ENCODE measurements at regions not wholly inside any gene's neighbourhood (a gene's known extent, or its start where the extent isn't known, plus 50 kb on each side); places are given as distances from the start of the nearest gene placed in this dataset.

DNA sequence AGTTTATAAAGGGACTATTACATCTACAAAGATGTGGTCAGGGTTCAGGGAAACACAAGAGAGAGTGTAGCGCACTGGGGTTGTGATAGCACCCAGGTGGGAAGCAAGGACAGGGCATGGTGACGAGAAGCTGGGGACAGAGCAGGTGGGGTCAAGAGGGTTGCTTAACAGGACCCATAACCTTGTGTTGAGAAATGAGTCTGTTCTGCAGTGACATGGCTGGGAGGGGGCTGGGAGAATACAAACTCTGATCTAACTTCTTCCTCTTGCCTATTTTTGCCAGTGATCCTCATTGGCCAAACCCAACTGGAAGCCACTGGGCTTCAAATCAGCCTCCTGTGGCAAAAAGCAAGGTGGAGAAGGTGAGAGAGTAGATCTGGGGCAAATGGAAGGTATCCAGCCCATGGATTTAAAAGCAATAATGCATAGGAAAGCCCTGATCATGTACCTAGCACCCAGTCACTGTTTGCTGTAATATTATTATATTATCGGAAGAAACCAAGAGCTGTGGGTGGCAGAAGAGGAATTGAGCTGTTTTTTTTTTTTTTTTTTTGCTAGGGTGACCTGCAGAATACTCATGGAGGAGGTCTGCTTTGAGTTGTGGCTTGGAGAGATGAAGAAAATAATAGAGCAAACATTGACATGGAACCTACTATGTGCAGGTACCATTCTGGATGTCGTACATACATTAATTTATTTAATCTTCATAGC, 76.9 kb upstream of the ZFHX3 start:
- no peak overlapping the region for H3K4me3 ChIP-seq (replicated peaks in 1 of 4; ENCODE audit: control extremely low read depth in 1 of 4, insufficient read depth in 1 of 4, low read depth in 3 of 4, low read length in 4 of 4)
- H3K4me1 ChIP-seq (ENCODE audit: control insufficient read depth, extremely low read depth, insufficient read depth, low read length), result peaks cover 8% of the 10 kb centered on the region
- no peaks in the 10 kb centered on the region for H3K79me2 ChIP-seq (ENCODE audit: control insufficient read depth, insufficient read depth, low read length)
- H3K9ac ChIP-seq (ENCODE audit: insufficient read depth, low read length), result no peak overlapping the region
- H3K27me3 ChIP-seq (ENCODE audit: control insufficient read depth, insufficient read depth, low read length), result no peaks in the 10 kb centered on the region
- no peaks in the 10 kb centered on the region for H3K9me3 ChIP-seq (ENCODE audit: control insufficient read depth, insufficient read depth, low read depth, low read length)
- TF ChIP-seq, protein P1, sequence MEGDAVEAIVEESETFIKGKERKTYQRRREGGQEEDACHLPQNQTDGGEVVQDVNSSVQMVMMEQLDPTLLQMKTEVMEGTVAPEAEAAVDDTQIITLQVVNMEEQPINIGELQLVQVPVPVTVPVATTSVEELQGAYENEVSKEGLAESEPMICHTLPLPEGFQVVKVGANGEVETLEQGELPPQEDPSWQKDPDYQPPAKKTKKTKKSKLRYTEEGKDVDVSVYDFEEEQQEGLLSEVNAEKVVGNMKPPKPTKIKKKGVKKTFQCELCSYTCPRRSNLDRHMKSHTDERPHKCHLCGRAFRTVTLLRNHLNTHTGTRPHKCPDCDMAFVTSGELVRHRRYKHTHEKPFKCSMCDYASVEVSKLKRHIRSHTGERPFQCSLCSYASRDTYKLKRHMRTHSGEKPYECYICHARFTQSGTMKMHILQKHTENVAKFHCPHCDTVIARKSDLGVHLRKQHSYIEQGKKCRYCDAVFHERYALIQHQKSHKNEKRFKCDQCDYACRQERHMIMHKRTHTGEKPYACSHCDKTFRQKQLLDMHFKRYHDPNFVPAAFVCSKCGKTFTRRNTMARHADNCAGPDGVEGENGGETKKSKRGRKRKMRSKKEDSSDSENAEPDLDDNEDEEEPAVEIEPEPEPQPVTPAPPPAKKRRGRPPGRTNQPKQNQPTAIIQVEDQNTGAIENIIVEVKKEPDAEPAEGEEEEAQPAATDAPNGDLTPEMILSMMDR (conservative IDR thresholded peaks at IDR 0.05 in 1 of 2, IDR thresholded peaks at IDR 0.05 in 1 of 2; ENCODE audit: low read depth in 1 of 2, low read length in 2 of 2), result no peak
- no peak for TF ChIP-seq EZH2 (IDR thresholded peaks at IDR 0.05; ENCODE audit: low read length, missing control alignments)
- H4K20me1 ChIP-seq (ENCODE audit: control insufficient read depth, extremely low read depth, insufficient read depth, low read length), result no peaks in the 10 kb centered on the region
- no peak overlapping the region for H2AFZ ChIP-seq (ENCODE audit: low read length)
- H3K4me2 ChIP-seq (ENCODE audit: extremely low read depth, insufficient read depth, low read length), result no peak overlapping the region
- DNase-seq (ENCODE audit: low read depth in 2 of 2), result no peak
- no peak overlapping the region for H3K27ac ChIP-seq (ENCODE audit: insufficient read depth, low read length)
- no peaks in the 10 kb centered on the region for H3K36me3 ChIP-seq (ENCODE audit: control insufficient read depth, insufficient read depth, low read length)

DNA sequence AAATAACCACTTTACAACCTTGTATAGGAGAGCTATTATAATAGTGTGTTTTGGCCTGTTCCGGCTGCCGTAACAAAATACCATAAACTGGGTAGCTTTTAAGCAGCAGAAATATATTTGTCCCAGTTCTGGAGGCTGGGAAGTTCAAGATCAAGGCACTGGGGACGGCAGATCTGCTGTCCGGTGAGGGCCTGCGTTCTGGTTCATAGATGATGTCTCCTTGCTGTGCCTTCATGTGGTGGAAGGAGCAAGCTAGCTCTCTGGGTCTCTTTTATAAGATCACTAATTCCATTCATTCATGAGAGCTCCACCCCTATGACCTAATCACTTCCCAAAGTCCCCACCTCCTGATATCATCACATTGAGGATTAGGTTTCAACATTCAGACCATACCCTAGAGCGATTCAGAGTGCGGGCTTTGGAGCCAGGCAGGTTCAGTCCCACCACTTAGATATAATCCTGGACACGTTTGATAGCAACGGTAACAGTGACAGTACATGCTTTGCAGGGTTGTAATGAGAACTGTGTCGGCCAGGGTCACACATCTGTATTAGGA, 76.2 kb upstream of the ZFHX3 start:
- Histone ChIP-seq H3K4me2 (ENCODE audit: extremely low read depth, insufficient read depth, low read length) (no peak overlapping the region), H3K4me1 (ENCODE audit: control insufficient read depth, extremely low read depth, insufficient read depth, low read length) (peaks cover 8% of the 10 kb centered on the region), H3K36me3 (ENCODE audit: control insufficient read depth, insufficient read depth, low read length) (no peaks in the 10 kb centered on the region), H3K27me3 (ENCODE audit: control insufficient read depth, insufficient read depth, low read length) (no peaks in the 10 kb centered on the region), H3K79me2 (ENCODE audit: control insufficient read depth, insufficient read depth, low read length) (no peaks in the 10 kb centered on the region), H3K9me3 (ENCODE audit: control insufficient read depth, insufficient read depth, low read depth, low read length) (no peaks in the 10 kb centered on the region), H3K9ac (ENCODE audit: insufficient read depth, low read length) (no peak overlapping the region), H4K20me1 (ENCODE audit: control insufficient read depth, extremely low read depth, insufficient read depth, low read length) (no peaks in the 10 kb centered on the region), H2AFZ (ENCODE audit: low read length) (no peak overlapping the region), H3K4me3 (replicated peaks in 1 of 4; ENCODE audit: control extremely low read depth in 1 of 4, insufficient read depth in 1 of 4, low read depth in 3 of 4, low read length in 4 of 4) (no peak overlapping the region), H3K27ac (ENCODE audit: insufficient read depth, low read length) (no peak overlapping the region)
- TF ChIP-seq EZH2 (IDR thresholded peaks at IDR 0.05; ENCODE audit: low read length, missing control alignments), result no peak
- TF ChIP-seq, protein P1 (conservative IDR thresholded peaks at IDR 0.05 in 1 of 2, IDR thresholded peaks at IDR 0.05 in 1 of 2; ENCODE audit: low read depth in 1 of 2, low read length in 2 of 2), result no peak
- DNase-seq (ENCODE audit: low read depth in 2 of 2), result peak in 1 of 2 donors; percentile 14

DNA sequence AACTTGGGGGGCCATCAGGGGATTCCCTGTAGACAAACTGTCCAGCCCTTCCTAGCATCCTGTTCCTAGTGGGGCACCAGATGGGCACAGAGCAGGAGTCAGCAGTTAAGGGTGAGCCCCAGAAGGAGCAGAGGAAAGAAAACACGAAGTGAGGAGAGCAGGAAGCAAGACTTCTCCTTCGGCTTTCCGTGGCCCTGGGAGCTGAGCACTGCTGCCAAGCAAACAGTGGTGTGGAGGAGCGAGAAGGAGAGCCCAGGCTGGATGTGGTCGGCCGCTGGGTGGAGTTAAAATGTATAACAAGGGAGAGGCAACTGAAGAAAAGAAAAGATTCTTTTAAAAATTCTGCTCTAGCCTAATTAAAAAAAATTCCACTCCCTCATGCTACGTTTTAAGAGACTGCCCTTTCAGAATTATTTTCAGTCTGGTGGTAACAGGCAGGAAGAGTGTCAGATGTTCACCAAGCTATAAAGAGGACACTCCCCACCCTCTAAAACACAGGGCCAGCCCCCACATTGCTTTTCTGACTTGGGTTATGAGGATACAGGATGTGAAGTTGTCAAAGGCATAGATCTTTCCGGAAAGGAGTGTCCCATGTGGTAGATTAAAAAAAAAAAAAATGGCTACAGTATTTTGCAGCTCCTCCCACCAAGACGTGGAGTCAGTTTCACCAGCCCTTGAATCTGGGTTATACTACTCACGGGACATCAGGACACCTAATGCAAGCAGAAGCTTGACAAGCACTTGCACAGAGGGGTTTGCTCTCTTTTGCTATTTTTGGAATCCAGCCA, 74.9 kb upstream of the ZFHX3 start:
- H3K27me3 ChIP-seq (ENCODE audit: control insufficient read depth, insufficient read depth, low read length), result no peaks in the 10 kb centered on the region
- no peak overlapping the region for H3K4me3 ChIP-seq (replicated peaks in 1 of 4; ENCODE audit: control extremely low read depth in 1 of 4, insufficient read depth in 1 of 4, low read depth in 3 of 4, low read length in 4 of 4)
- DNase-seq (ENCODE audit: low read depth in 2 of 2), result peak; percentile 3 to 22
- TF ChIP-seq, protein P1 (conservative IDR thresholded peaks at IDR 0.05 in 1 of 2, IDR thresholded peaks at IDR 0.05 in 1 of 2; ENCODE audit: low read depth in 1 of 2, low read length in 2 of 2), result peak in 1 of 2 donors; percentile 11
- TF ChIP-seq EZH2 (IDR thresholded peaks at IDR 0.05; ENCODE audit: low read length, missing control alignments), result no peak
- H3K4me1 ChIP-seq (ENCODE audit: control insufficient read depth, extremely low read depth, insufficient read depth, low read length), result peaks cover 8% of the 10 kb centered on the region
- peak overlapping the region; percentile 5 for H3K27ac ChIP-seq (ENCODE audit: insufficient read depth, low read length)
- no peaks in the 10 kb centered on the region for H3K79me2 ChIP-seq (ENCODE audit: control insufficient read depth, insufficient read depth, low read length)
- H3K9me3 ChIP-seq (ENCODE audit: control insufficient read depth, insufficient read depth, low read depth, low read length), result no peaks in the 10 kb centered on the region
- H3K36me3 ChIP-seq (ENCODE audit: control insufficient read depth, insufficient read depth, low read length), result no peaks in the 10 kb centered on the region
- H4K20me1 ChIP-seq (ENCODE audit: control insufficient read depth, extremely low read depth, insufficient read depth, low read length), result no peaks in the 10 kb centered on the region
- no peak overlapping the region for H3K9ac ChIP-seq (ENCODE audit: insufficient read depth, low read length)
- peak overlapping the region; percentile 95 for H2AFZ ChIP-seq (ENCODE audit: low read length)
- peak overlapping the region; percentile 64 for H3K4me2 ChIP-seq (ENCODE audit: extremely low read depth, insufficient read depth, low read length)

Data from fibroblast of lung (primary cell).